Fibroblast of lung (primary cell): ENCODE measurements at regions not wholly inside any gene's neighbourhood (a gene's known extent, or its start where the extent isn't known, plus 50 kb on each side); places are given as distances from the start of the nearest gene placed in this dataset.

Source experiments
- DNase-seq, 2 donors: peaks; one replicate each; pipeline versions ENCODE4 v3.0.0 to v3.0.0-alpha.2; 2010; ENCODE audit warnings: low read depth in 2 of 2
- H2AFZ ChIP-seq: 2 replicates; pipeline ENCODE4 v1.5.1; 2012; ENCODE audit warnings: low read length, control low read depth, inconsistent platforms
- H3K27ac ChIP-seq: 2 replicates; pipeline ENCODE4 v1.5.1; 2011; ENCODE audit warnings: low read length, control low read depth; ENCODE audit not compliant: insufficient read depth
- H3K27me3 ChIP-seq: 2 replicates; pipeline ENCODE4 v1.5.1; 2011; ENCODE audit warnings: mild to moderate bottlenecking, low read length; ENCODE audit not compliant: control insufficient read depth, insufficient read depth
- H3K36me3 ChIP-seq: 2 replicates; pipeline ENCODE4 v1.5.1; 2011; ENCODE audit warnings: low read length; ENCODE audit not compliant: control insufficient read depth, insufficient read depth
- H3K4me1 ChIP-seq: 2 replicates; pipeline ENCODE4 v1.5.1; 2011; ENCODE audit warnings: low read length; ENCODE audit not compliant: control insufficient read depth, insufficient read depth; ENCODE audit errors: extremely low read depth
- H3K4me2 ChIP-seq: 2 replicates; pipeline ENCODE4 v1.5.1; 2011; ENCODE audit warnings: low read length, control low read depth; ENCODE audit not compliant: insufficient read depth; ENCODE audit errors: extremely low read depth
- H3K4me3 ChIP-seq, 4 experiments: fragments of 200-600 bp in 1 of 4; sonication (generic) in 1 of 4; replicated peaks in 1 of 4; 2 replicates each; pipeline ENCODE4 v1.5.1; 2011 to 2016; ENCODE audit warnings: low read length in 4 of 4, low read depth in 3 of 4, mild to moderate bottlenecking in 3 of 4, control low read depth in 2 of 4, inconsistent platforms in 1 of 4, mixed read lengths in 1 of 4; ENCODE audit not compliant: insufficient read depth in 1 of 4; ENCODE audit errors: control extremely low read depth in 1 of 4
- H3K79me2 ChIP-seq: 2 replicates; pipeline ENCODE4 v1.5.1; 2012; ENCODE audit warnings: mild to moderate bottlenecking, low read length, inconsistent platforms; ENCODE audit not compliant: control insufficient read depth, insufficient read depth
- H3K9ac ChIP-seq: 2 replicates; pipeline ENCODE4 v1.5.1; 2011; ENCODE audit warnings: mild to moderate bottlenecking, low read length, control low read depth; ENCODE audit not compliant: insufficient read depth
- H3K9me3 ChIP-seq: 2 replicates; pipeline ENCODE4 v1.5.1; 2012; ENCODE audit warnings: low read depth, low read length; ENCODE audit not compliant: control insufficient read depth, insufficient read depth
- H4K20me1 ChIP-seq: 2 replicates; pipeline ENCODE4 v1.5.1; 2011; ENCODE audit warnings: low read length; ENCODE audit not compliant: control insufficient read depth, insufficient read depth; ENCODE audit errors: extremely low read depth
- CTCF ChIP-seq, 2 donors: IDR thresholded peaks in 1 of 2; conservative IDR thresholded peaks in 1 of 2; 1 replicate in 1 of 2; 2 replicates in 1 of 2; pipeline ENCODE4 v1.5.1; 2011 to 2012; ENCODE audit warnings: low read length in 2 of 2, control low read depth in 1 of 2, inconsistent platforms in 1 of 2, low read depth in 1 of 2, mild to moderate bottlenecking in 1 of 2
- EZH2 ChIP-seq: IDR thresholded peaks from 2 replicates; pipeline ENCODE4 v1.5.1; 2012; ENCODE audit warnings: low read length, control low read depth, mild to moderate bottlenecking; ENCODE audit errors: missing control alignments

- no peak overlapping the region for H3K4me3 ChIP-seq
- no peaks in the 10 kb centered on the region for H3K27me3 ChIP-seq
- no peak overlapping the region for H3K4me2 ChIP-seq
- H3K4me1 ChIP-seq, result no peaks in the 10 kb centered on the region
- no peaks in the 10 kb centered on the region for H3K79me2 ChIP-seq
- H3K9ac ChIP-seq, result no peak overlapping the region
- no peaks in the 10 kb centered on the region for H3K36me3 ChIP-seq
- H2AFZ ChIP-seq, result no peak overlapping the region
- H3K9me3 ChIP-seq, result no peaks in the 10 kb centered on the region
- no peak overlapping the region for H3K27ac ChIP-seq
- TF ChIP-seq CTCF (conservative IDR thresholded peaks at IDR 0.05 in 1 of 2, IDR thresholded peaks at IDR 0.05 in 1 of 2; ENCODE audit: low read depth in 1 of 2, low read length in 2 of 2) (no peak), EZH2 (no peak)
- H4K20me1 ChIP-seq, result no peaks in the 10 kb centered on the region
- no peak for DNase-seq
Measured at GRCh38 chr12:98275131-98275475, 240.3 kb upstream of the TMPO start.

GRCh38 chr12:98280152-98280551, 235.2 kb upstream of the TMPO start:
- DNase-seq, result no peak
- Histone ChIP-seq H3K4me2 (no peak overlapping the region), H2AFZ (no peak overlapping the region), H3K4me1 (no peaks in the 10 kb centered on the region), H3K9me3 (no peaks in the 10 kb centered on the region), H3K27ac (no peak overlapping the region), H3K36me3 (no peaks in the 10 kb centered on the region), H3K27me3 (no peaks in the 10 kb centered on the region), H3K4me3 (no peak overlapping the region), H3K9ac (no peak overlapping the region), H4K20me1 (no peaks in the 10 kb centered on the region), H3K79me2 (no peaks in the 10 kb centered on the region)
- TF ChIP-seq EZH2 (no peak), CTCF (conservative IDR thresholded peaks at IDR 0.05 in 1 of 2, IDR thresholded peaks at IDR 0.05 in 1 of 2; ENCODE audit: low read depth in 1 of 2, low read length in 2 of 2) (no peak)

GRCh38 chr12:98280621-98281020, 234.8 kb upstream of the TMPO start:
- H3K27me3 ChIP-seq, result no peaks in the 10 kb centered on the region
- TF ChIP-seq EZH2 (no peak), CTCF (conservative IDR thresholded peaks at IDR 0.05 in 1 of 2, IDR thresholded peaks at IDR 0.05 in 1 of 2; ENCODE audit: low read depth in 1 of 2, low read length in 2 of 2) (no peak)
- no peaks in the 10 kb centered on the region for H3K79me2 ChIP-seq
- H3K4me1 ChIP-seq, result no peaks in the 10 kb centered on the region
- no peak overlapping the region for H3K9ac ChIP-seq
- H3K27ac ChIP-seq, result no peak overlapping the region
- no peaks in the 10 kb centered on the region for H3K9me3 ChIP-seq
- no peak overlapping the region for H3K4me3 ChIP-seq
- H3K4me2 ChIP-seq, result no peak overlapping the region
- no peak for DNase-seq
- H4K20me1 ChIP-seq, result no peaks in the 10 kb centered on the region
- no peak overlapping the region for H2AFZ ChIP-seq
- H3K36me3 ChIP-seq, result no peaks in the 10 kb centered on the region
